HUES64 (cell line): ENCODE measurements at regions not wholly inside any gene's neighbourhood (a gene's known extent, or its start where the extent isn't known, plus 50 kb on each side); places are given as distances from the start of the nearest gene placed in this dataset.
A peak's percentile ranks its signal among the peaks of the same experiment; 100 is the strongest.

Source experiments
- H3K27ac ChIP-seq: 2 replicates; pipeline ENCODE4 v1.7.0; 2013; ENCODE audit warnings: low read depth, low read length, inconsistent platforms
- H3K27me3 ChIP-seq: 2 replicates; pipeline ENCODE4 v1.6.1; 2013; ENCODE audit warnings: mild to moderate bottlenecking, low read length; ENCODE audit not compliant: insufficient read depth
- H3K36me3 ChIP-seq: 2 replicates; pipeline ENCODE4 v1.6.1; 2013; ENCODE audit warnings: mild to moderate bottlenecking, low read length; ENCODE audit not compliant: insufficient read depth
- H3K4me1 ChIP-seq: 2 replicates; pipeline ENCODE4 v1.6.1; 2013; ENCODE audit warnings: mild to moderate bottlenecking, low read length, moderate library complexity; ENCODE audit not compliant: insufficient read depth
- H3K4me3 ChIP-seq: 2 replicates; pipeline ENCODE4 v1.5.1; 2013; ENCODE audit warnings: mild to moderate bottlenecking, low read length, moderate library complexity
- H3K9ac ChIP-seq: 2 replicates; pipeline ENCODE4 v1.6.1; 2013; ENCODE audit warnings: mild to moderate bottlenecking, low read depth, low read length
- H3K9me3 ChIP-seq: 2 replicates; pipeline ENCODE4 v1.6.1; 2013; ENCODE audit warnings: low read depth, low read length; ENCODE audit not compliant: insufficient read depth
- WGBS: fragments of 150-250, 120-280 bp; methylation state at CpG from one replicate; pipeline ENCODE4 v1.1.7; 2013; ENCODE audit warnings: missing lambda C conversion rate; 5-methylcytosine and 5-hydroxymethylcytosine counted together

DNA sequence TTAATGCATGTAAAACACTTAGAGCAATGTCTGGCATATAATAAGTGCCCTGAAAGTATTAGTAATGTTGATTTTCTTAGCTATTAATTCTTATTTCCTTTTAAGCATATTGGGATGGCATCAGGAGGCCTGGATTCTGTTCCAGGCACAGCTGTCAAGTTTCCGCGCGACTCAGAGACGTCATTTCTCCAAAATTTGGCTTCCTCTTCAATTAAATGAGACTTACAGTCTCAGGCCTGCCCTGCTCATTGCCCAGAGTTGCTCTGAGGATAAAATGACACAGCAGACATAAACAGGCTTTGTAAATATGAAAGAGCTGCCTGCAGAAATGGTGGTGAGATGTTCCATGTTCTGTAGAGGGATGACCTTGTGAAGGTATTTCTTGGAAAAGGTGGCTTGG lies 159.8 kb upstream of the GLRA1 start:
- Histone ChIP-seq H3K9ac (no peak overlapping the region), H3K27ac (no peak overlapping the region), H3K4me1 (no peaks in the 10 kb centered on the region; the same call in 1 of the 2 replicates), H3K36me3 (no peaks in the 10 kb centered on the region), H3K4me3 (no peak overlapping the region), H3K27me3 (no peaks in the 10 kb centered on the region), H3K9me3 (no peaks in the 10 kb centered on the region)
- 97% methylated on average over 4 of the region's 4 CpGs for WGBS

DNA sequence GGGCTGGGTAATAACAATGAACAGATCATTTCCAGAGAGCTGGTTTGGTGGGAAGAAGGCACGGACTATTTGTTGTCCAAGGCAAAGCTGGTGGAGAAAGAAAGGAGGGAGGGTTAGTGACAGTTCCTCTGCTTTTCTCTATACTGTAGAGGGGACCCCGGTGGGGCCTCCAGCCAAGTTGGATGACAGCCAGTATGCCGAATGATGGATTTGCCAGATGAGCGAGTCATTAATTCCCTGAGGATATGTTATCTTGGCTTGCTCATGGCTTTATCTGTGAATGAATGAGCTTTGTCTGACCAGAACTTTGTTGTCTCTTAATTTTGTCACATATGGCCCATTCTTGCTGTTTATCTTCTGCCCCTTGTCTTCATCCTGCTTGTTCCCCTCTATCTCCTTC lies 158.6 kb upstream of the GLRA1 start:
- no peak overlapping the region for H3K27ac ChIP-seq
- H3K27me3 ChIP-seq = no peaks in the 10 kb centered on the region
- no peak overlapping the region for H3K9ac ChIP-seq
- no peaks in the 10 kb centered on the region for H3K9me3 ChIP-seq
- H3K4me1 ChIP-seq = no peaks in the 10 kb centered on the region; the same call in 1 of the 2 replicates
- 92% methylated on average over 4 of the region's 4 CpGs for WGBS
- no peak overlapping the region for H3K4me3 ChIP-seq
- H3K36me3 ChIP-seq = no peaks in the 10 kb centered on the region

- no peaks in the 10 kb centered on the region for H3K36me3 ChIP-seq
- no peaks in the 10 kb centered on the region for H3K9me3 ChIP-seq
- no peak overlapping the region for H3K4me3 ChIP-seq
- 72% methylated on average over 2 of the region's 2 CpGs for WGBS
- peaks cover 14% of the 10 kb centered on the region for H3K4me1 ChIP-seq
- H3K9ac ChIP-seq = no peak overlapping the region
- H3K27ac ChIP-seq = no peak overlapping the region
- H3K27me3 ChIP-seq = peaks cover 11% of the 10 kb centered on the region
Measured at GRCh38 chr5:152072091-152072490, 147.4 kb upstream of the GLRA1 start.

DNA sequence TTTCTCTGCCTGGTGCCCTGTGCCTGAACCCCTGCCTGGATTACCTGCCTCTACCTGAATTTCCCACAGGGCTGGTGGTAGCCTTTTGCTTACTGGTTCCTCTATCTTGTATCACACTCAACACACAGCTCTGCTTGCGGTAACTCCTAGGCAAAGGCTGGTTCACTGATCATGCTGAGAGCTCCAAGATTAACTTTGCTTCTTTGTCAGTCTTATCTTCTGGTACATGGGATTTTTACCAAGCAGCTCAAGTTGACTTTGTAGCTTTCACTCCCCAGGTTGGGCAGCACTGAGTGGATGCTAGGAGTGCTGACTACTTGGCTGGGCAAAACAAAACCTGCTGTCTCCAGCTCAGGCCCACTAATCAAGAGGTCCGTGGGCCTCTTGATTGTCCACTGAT lies 145.9 kb upstream of the GLRA1 start:
- Histone ChIP-seq H3K4me3 (no peak overlapping the region), H3K27ac (no peak overlapping the region), H3K9me3 (no peaks in the 10 kb centered on the region), H3K36me3 (no peaks in the 10 kb centered on the region), H3K4me1 (peaks cover 19% of the 10 kb centered on the region), H3K27me3 (peaks cover 5% of the 10 kb centered on the region; the same call in 1 of the 2 replicates), H3K9ac (no peak overlapping the region)
- 85% methylated on average over 2 of the region's 2 CpGs for WGBS

GRCh38 chr5:152066784-152067183 lies 142.1 kb upstream of the GLRA1 start:
- Histone ChIP-seq H3K27ac (no peak overlapping the region), H3K36me3 (no peaks in the 10 kb centered on the region), H3K9me3 (no peaks in the 10 kb centered on the region), H3K4me1 (peaks cover 5% of the 10 kb centered on the region; the same call in 1 of the 2 replicates), H3K4me3 (no peak overlapping the region), H3K9ac (no peak overlapping the region), H3K27me3 (no peaks in the 10 kb centered on the region)
- WGBS = 77% methylated on average over 3 of the region's 3 CpGs

DNA sequence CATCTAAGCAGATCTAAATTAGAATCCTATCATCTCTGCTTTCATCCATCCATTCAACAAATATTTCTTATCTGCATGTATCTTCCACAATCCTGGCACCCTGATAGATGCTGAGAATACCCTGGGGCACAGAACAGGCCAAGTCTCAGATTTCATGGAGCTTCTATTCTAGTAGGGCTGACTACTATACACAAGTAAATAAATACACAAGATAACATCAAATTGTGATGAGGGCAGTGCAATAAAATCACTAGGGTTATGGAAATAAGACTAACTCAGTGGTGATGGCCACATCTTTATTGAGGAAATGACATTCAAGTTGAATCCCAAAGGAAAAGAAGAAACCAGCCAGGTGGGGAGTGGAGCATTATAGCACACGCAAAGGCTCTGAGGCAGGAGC lies 138.4 kb upstream of the GLRA1 start:
- H3K4me1 ChIP-seq = peaks cover 5% of the 10 kb centered on the region; the same call in 1 of the 2 replicates
- no peak overlapping the region for H3K4me3 ChIP-seq
- no peaks in the 10 kb centered on the region for H3K27me3 ChIP-seq
- WGBS = 96% methylated on average over 1 of the region's 1 CpG
- no peak overlapping the region for H3K27ac ChIP-seq
- H3K9ac ChIP-seq = no peak overlapping the region
- H3K36me3 ChIP-seq = no peaks in the 10 kb centered on the region
- no peaks in the 10 kb centered on the region for H3K9me3 ChIP-seq

- H3K27ac ChIP-seq = no peak overlapping the region
- no peak overlapping the region for H3K4me3 ChIP-seq
- H3K36me3 ChIP-seq = no peaks in the 10 kb centered on the region
- H3K9ac ChIP-seq = no peak overlapping the region
- no peaks in the 10 kb centered on the region for H3K4me1 ChIP-seq
- H3K27me3 ChIP-seq = no peaks in the 10 kb centered on the region
- no peaks in the 10 kb centered on the region for H3K9me3 ChIP-seq
- 83% methylated on average over 2 of the region's 2 CpGs for WGBS
Measured at GRCh38 chr5:152061095-152061494, 136.4 kb upstream of the GLRA1 start.

DNA sequence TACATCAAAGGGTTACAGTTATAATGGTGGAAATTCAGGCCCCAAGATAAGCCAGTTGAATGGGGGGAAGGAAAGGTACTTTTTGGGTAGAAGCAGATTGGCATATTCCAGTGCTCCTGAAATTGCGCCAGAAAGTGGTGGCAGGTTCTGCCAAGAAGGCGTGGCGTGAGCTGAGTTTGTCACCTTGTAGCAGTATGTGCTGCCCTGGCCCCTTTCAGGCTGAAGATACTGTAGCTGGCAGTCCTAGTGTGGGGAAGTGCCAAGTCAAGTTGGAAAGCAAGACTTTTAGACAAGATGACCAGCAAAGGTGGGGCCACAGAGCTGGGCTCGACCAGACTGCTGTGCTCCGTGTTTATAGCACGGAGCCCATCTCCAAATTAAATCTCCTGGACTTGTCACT lies 133.6 kb upstream of the GLRA1 start:
- Histone ChIP-seq H3K9ac (no peak overlapping the region), H3K27ac (no peak overlapping the region), H3K36me3 (no peaks in the 10 kb centered on the region), H3K4me1 (no peaks in the 10 kb centered on the region), H3K27me3 (no peaks in the 10 kb centered on the region), H3K9me3 (no peaks in the 10 kb centered on the region), H3K4me3 (no peak overlapping the region)
- 98% methylated on average over 6 of the region's 6 CpGs for WGBS

GRCh38 chr5:152056931-152057330 lies 132.3 kb upstream of the GLRA1 start:
- Histone ChIP-seq H3K4me1 (peaks cover 7% of the 10 kb centered on the region), H3K27ac (no peak overlapping the region), H3K9me3 (no peaks in the 10 kb centered on the region), H3K27me3 (no peaks in the 10 kb centered on the region), H3K9ac (no peak overlapping the region), H3K4me3 (no peak overlapping the region), H3K36me3 (no peaks in the 10 kb centered on the region)
- 95% methylated on average over 7 of the region's 7 CpGs for WGBS

DNA sequence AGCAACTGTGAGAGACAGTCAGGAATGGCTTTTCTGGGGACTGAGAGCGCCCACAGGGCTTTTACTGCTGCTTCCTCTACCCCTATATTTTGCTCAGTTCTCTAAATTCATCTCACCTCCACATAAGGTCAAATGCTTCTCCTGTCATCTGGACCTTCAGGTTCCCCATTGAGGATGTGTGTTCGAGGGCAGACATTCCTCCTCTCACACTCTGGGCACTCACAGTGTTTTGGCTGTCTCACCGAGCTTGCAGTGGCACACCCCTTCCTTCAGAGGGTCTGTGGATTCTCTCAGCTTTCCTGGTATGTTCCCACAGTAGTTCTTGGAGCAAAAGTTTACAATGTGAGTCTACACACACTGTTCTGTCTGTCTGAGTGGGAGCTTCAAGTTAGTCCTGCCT lies 127.8 kb upstream of the GLRA1 start:
- Histone ChIP-seq H3K9ac (no peak overlapping the region), H3K4me1 (peaks cover 16% of the 10 kb centered on the region), H3K27me3 (no peaks in the 10 kb centered on the region), H3K36me3 (no peaks in the 10 kb centered on the region), H3K4me3 (no peak overlapping the region), H3K9me3 (peaks cover 10% of the 10 kb centered on the region; the same call in 1 of the 2 replicates), H3K27ac (peak overlapping the region; percentile 53; the same call in 1 of the 2 replicates)
- WGBS = 68% methylated on average over 3 of the region's 3 CpGs

DNA sequence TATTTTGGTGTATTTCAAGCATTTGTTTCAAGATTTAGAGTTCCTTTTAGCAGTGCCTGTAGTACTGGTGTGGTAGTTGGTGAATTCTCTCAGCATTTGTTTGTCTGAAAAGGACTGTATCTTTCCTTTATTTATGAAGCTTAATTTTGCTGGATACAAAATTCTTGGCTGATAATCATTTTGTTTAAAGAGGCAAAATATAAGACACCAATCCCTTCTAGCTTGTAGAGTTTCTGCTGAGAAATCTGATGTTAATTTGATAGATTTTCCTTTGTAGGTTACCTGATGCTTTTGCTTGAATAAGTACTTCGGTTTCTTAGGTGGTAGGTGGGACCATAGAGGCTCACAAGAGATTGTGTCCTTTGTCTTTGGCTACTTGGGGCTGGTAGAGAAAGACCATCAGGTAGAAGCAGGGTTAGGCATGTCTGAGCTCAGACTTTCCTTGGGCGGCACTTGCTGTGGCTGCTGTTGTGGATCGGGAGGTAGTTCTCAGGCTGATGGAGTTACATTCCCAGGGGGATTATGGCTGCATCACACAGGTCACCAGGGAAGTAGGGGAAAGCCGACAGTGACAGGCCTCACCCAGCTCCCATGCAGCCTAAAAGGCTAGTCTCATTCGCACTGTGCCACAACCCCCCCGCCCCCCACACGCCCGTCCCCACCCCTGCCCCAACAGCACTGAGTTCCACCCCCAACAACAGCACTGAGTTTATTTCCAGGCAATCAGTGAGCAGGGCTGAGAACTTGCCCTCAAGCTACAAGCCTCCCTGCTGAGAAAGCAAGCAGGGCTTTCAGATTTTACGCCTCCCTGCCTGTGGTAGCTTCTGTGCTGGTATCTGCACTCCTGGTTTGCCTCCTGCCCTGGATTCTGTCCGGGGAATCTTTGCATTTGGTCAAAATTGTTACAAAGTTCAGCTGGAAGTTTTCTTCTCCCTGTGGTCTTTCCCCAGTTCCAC lies 127.1 kb upstream of the GLRA1 start:
- Histone ChIP-seq H3K27ac (peak overlapping the region; percentile 53; the same call in 1 of the 2 replicates), H3K4me3 (no peak overlapping the region), H3K4me1 (peaks cover 16% of the 10 kb centered on the region), H3K36me3 (no peaks in the 10 kb centered on the region), H3K27me3 (no peaks in the 10 kb centered on the region), H3K9me3 (peaks cover 10% of the 10 kb centered on the region; the same call in 1 of the 2 replicates), H3K9ac (no peak overlapping the region)
- WGBS = 19% methylated on average over 7 of the region's 10 CpGs
